GM12878 (cell line): ENCODE measurements at regions not wholly inside any gene's neighbourhood (a gene's known extent, or its start where the extent isn't known, plus 50 kb on each side); places are given as distances from the start of the nearest gene placed in this dataset.

ENCODE experiments used
- ATAC-seq: fragments of 200-7000 bp; cut with Tn5 transposase; 3 replicates; pipeline ENCODE4 v1.9.1; 2020; ENCODE audit warnings: mild to moderate bottlenecking, moderate library complexity
- BruUV-seq: library from RNA; stranded (reverse); fragments of 400-500 nt; replicated peaks from 2 replicates; lab custom pipeline; 2021; lab: Mats Ljungman, UMichigan
- CTCF ChIA-PET: fragments of 300-600 bp; sonication (Branson Sonifier 250); formaldehyde crosslinking; extraction: SDS; loops from one replicate; lab custom pipeline; 2021; ENCODE audit warnings: inconsistent platforms; lab: Yijun Ruan, JAX
- POLR2A ChIA-PET: fragments of 350-600 bp; formaldehyde crosslinking; extraction: SDS; loops from one replicate; lab custom pipeline; 2021; ENCODE audit warnings: inconsistent platforms; lab: Charles Lee
- RAD21 ChIA-PET: fragments of 300-600 bp; sonication (Branson Sonifier 250); formaldehyde crosslinking; loops from one replicate; lab custom pipeline; 2023; ENCODE audit warnings: antibody characterized with exemption; ENCODE audit not compliant: unreplicated experiment; lab: Charles Lee
- SMC1A ChIA-PET: fragments of 300-600 bp; sonication (Branson Sonifier 250); formaldehyde crosslinking; loops from one replicate; lab custom pipeline; 2023; ENCODE audit not compliant: unreplicated experiment, uncharacterized antibody; lab: Charles Lee
- DNase-seq: peaks from one replicate; pipeline ENCODE4 v3.0.0-alpha.2; 2011; ENCODE audit warnings: low read depth, low spot score
- FAIRE-seq: peaks from 3 replicates; lab custom pipeline; 2011; peaks lifted over from hg19 to GRCh38; lab: Jason Lieb, UNC
- H2AFZ ChIP-seq: 2 replicates; pipeline ENCODE4 v1.6.0; 2011; ENCODE audit warnings: low read depth, low read length, control low read depth; ENCODE audit not compliant: control insufficient read depth
- H3K27ac ChIP-seq: 2 replicates; pipeline ENCODE4 v1.5.1; 2011; ENCODE audit warnings: control low read depth; ENCODE audit not compliant: control insufficient read depth, insufficient read depth
- H3K27me3 ChIP-seq, 2 experiments: replicated peaks in 1 of 2; 2 replicates each; pipeline versions ENCODE4 v1.6.0 to v1.6.1; 2011; ENCODE audit warnings: low read length in 1 of 2; ENCODE audit not compliant: control insufficient read depth in 2 of 2, insufficient read depth in 2 of 2
- H3K36me3 ChIP-seq, 2 experiments: 2 replicates each; pipeline ENCODE4 v1.5.1; 2011; ENCODE audit warnings: low read length in 1 of 2; ENCODE audit not compliant: control insufficient read depth in 2 of 2, insufficient read depth in 2 of 2
- H3K4me1 ChIP-seq: 2 replicates; pipeline ENCODE4 v1.6.1; 2011; ENCODE audit warnings: mild to moderate bottlenecking, low read length, moderate library complexity, mixed read lengths; ENCODE audit not compliant: control insufficient read depth, insufficient read depth
- H3K4me2 ChIP-seq: 2 replicates; pipeline ENCODE4 v1.6.0; 2011; ENCODE audit warnings: control low read depth; ENCODE audit not compliant: control insufficient read depth, insufficient read depth
- H3K4me3 ChIP-seq: fragments of 200-600 bp; sonication (generic); 2 replicates; pipeline ENCODE4 v1.5.1; 2016
- H3K79me2 ChIP-seq: 2 replicates; pipeline ENCODE4 v1.6.0; 2011; ENCODE audit warnings: low read length; ENCODE audit not compliant: control insufficient read depth, insufficient read depth
- H3K9ac ChIP-seq: 2 replicates; pipeline ENCODE4 v1.8.0; 2011; ENCODE audit warnings: low read length, control low read depth, mixed read lengths; ENCODE audit not compliant: control insufficient read depth, insufficient read depth
- H3K9me3 ChIP-seq: replicated peaks from 3 replicates; pipeline ENCODE4 v1.5.1; 2011; ENCODE audit warnings: mild to moderate bottlenecking, low read length; ENCODE audit not compliant: control insufficient read depth, insufficient read depth
- H4K20me1 ChIP-seq: 2 replicates; pipeline ENCODE4 v1.6.0; 2011; ENCODE audit not compliant: control insufficient read depth, insufficient read depth
- EP300 ChIP-seq, 2 experiments: fragments of 150-350 bp in 1 of 2; IDR thresholded peaks; 2 replicates each; pipeline ENCODE4 v1.6.1; 2011 to 2012; ENCODE audit warnings: low read depth in 2 of 2, low read length in 2 of 2, borderline replicate concordance in 1 of 2, improper control_type of control experiment in 1 of 2, inconsistent platforms in 1 of 2; ENCODE audit not compliant: control insufficient read depth in 1 of 2
- HCFC1 ChIP-seq: fragments of 150-350 bp; IDR thresholded peaks from 2 replicates; pipeline ENCODE4 v1.6.1; 2014; ENCODE audit warnings: low read length
- NRF1 ChIP-seq: conservative IDR thresholded peaks from 2 replicates; pipeline ENCODE4 v1.6.1; 2011; ENCODE audit warnings: mild to moderate bottlenecking, low read depth, low read length, improper control_type of control experiment
- RBBP5 ChIP-seq: fragments of 200-600 bp; sonication (generic); conservative IDR thresholded peaks from 2 replicates; pipeline ENCODE4 v1.6.1; 2016
- SP1 ChIP-seq: IDR thresholded peaks from one replicate; pipeline ENCODE4 v1.6.1; 2011; ENCODE audit warnings: low read depth, low read length
- TAF1 ChIP-seq: IDR thresholded peaks from 2 replicates; pipeline ENCODE4 v1.6.1; 2011; ENCODE audit warnings: mild to moderate bottlenecking, low read depth, low read length, borderline replicate concordance
- TCF12 ChIP-seq: IDR thresholded peaks from 2 replicates; pipeline ENCODE4 v1.6.1; 2011; ENCODE audit warnings: low read depth, mild to moderate bottlenecking, low read length
- in situ Hi-C: fragments of 300-500 bp; cut with MboI; formaldehyde crosslinking; loops from 9 replicates; pipeline ENCODE4 v1.14.3; 2018; ENCODE audit warnings: mixed read lengths
- intact Hi-C: fragments of 100-400 bp; cut with micrococcal nuclease; formaldehyde crosslinking; loops from one replicate; pipeline ENCODE4 v1.14.2; 2022; ENCODE audit not compliant: unreplicated experiment
- TF ChIP-seq, protein P1 (sequence below): IDR thresholded peaks from 2 replicates; pipeline ENCODE4 v1.6.1; 2012; ENCODE audit warnings: low read depth, low read length, improper control_type of control experiment
- TF ChIP-seq, protein P2 (sequence below): fragments of 450-650 bp; IDR thresholded peaks from 2 replicates; pipeline ENCODE4 v1.6.1; 2017; ENCODE audit warnings: mild to moderate bottlenecking
- TF ChIP-seq, protein P3 (sequence below): IDR thresholded peaks from 2 replicates; pipeline ENCODE4 v1.6.1; 2012; ENCODE audit warnings: low read depth, low read length, improper control_type of control experiment
- TF ChIP-seq, protein P4 (sequence below): fragments of 450-650 bp; IDR thresholded peaks from 2 replicates; pipeline ENCODE4 v1.6.1; 2016; ENCODE audit warnings: mild to moderate bottlenecking
- TF ChIP-seq, protein P5 (sequence below): fragments of 450-650 bp; IDR thresholded peaks from 2 replicates; pipeline ENCODE4 v1.6.1; 2017; ENCODE audit warnings: antibody characterized with exemption, mild to moderate bottlenecking, moderate library complexity

DNA sequence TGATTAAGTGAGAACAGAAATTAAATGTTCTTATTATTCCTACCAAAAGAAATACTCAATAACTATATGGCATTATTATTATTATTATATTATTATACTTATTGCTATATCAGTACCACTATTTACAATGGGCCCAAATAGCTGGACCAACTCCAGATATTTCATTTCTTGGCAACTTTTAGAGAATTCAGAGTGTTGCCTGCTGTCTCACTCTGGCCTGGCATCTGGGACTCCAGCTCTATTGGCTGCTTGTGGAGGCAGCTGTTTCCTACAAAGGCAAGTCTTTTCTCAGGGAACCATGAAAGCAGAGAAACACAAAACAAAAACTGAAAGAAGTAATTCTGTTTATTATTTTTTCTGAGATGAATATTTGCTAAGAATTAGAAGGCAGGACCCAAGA is 105.1 kb upstream of the SORCS1 start:
- in situ Hi-C loops = no loop called here
- FAIRE-seq = no peak
- BruUV-seq = no TSS peak
- Histone ChIP-seq H3K9me3 (no peaks in the 10 kb centered on the region), H4K20me1 (no peaks in the 10 kb centered on the region), H3K4me2 (no peak overlapping the region), H3K27me3 (no peaks in the 10 kb centered on the region), H3K36me3 (no peaks in the 10 kb centered on the region), H3K4me3 (no peak overlapping the region), H3K79me2 (no peaks in the 10 kb centered on the region), H3K4me1 (no peaks in the 10 kb centered on the region), H3K9ac (no peak overlapping the region), H3K27ac (no peak overlapping the region), H2AFZ (no peak overlapping the region)
- ChIA-PET SMC1A (interaction anchor here (1.0 to 1.6 kb wide), 2 partner anchors 185 to 418 kb away, joined by 3 read pairs; no protein-coding TSS in a partner anchor), POLR2A (no interaction called here), RAD21 (no interaction called here), CTCF (interaction anchor here (1.0 kb wide), 1 partner anchor 10 kb away, joined by 3 read pairs; no protein-coding TSS in a partner anchor)
- intact Hi-C loops = loop anchor here (10.0 kb wide), 1 partner anchor 565 kb away; no protein-coding TSS in a partner anchor
- DNase-seq = no peak
- TF ChIP-seq, protein P1, sequence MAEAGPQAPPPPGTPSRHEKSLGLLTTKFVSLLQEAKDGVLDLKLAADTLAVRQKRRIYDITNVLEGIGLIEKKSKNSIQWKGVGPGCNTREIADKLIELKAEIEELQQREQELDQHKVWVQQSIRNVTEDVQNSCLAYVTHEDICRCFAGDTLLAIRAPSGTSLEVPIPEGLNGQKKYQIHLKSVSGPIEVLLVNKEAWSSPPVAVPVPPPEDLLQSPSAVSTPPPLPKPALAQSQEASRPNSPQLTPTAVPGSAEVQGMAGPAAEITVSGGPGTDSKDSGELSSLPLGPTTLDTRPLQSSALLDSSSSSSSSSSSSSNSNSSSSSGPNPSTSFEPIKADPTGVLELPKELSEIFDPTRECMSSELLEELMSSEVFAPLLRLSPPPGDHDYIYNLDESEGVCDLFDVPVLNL = no peak
- no peak for TF ChIP-seq RBBP5
- no peak for TF ChIP-seq HCFC1
- TF ChIP-seq, protein P2, sequence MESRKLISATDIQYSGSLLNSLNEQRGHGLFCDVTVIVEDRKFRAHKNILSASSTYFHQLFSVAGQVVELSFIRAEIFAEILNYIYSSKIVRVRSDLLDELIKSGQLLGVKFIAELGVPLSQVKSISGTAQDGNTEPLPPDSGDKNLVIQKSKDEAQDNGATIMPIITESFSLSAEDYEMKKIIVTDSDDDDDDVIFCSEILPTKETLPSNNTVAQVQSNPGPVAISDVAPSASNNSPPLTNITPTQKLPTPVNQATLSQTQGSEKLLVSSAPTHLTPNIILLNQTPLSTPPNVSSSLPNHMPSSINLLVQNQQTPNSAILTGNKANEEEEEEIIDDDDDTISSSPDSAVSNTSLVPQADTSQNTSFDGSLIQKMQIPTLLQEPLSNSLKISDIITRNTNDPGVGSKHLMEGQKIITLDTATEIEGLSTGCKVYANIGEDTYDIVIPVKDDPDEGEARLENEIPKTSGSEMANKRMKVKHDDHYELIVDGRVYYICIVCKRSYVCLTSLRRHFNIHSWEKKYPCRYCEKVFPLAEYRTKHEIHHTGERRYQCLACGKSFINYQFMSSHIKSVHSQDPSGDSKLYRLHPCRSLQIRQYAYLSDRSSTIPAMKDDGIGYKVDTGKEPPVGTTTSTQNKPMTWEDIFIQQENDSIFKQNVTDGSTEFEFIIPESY = no peak
- TF ChIP-seq EP300 (IDR thresholded peaks at IDR 0.05; ENCODE audit: borderline replicate concordance in 1 of 2, control insufficient read depth in 1 of 2, low read depth in 2 of 2, low read length in 2 of 2) = no peak
- TF ChIP-seq, protein P3, sequence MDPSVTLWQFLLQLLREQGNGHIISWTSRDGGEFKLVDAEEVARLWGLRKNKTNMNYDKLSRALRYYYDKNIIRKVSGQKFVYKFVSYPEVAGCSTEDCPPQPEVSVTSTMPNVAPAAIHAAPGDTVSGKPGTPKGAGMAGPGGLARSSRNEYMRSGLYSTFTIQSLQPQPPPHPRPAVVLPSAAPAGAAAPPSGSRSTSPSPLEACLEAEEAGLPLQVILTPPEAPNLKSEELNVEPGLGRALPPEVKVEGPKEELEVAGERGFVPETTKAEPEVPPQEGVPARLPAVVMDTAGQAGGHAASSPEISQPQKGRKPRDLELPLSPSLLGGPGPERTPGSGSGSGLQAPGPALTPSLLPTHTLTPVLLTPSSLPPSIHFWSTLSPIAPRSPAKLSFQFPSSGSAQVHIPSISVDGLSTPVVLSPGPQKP = no peak
- TF ChIP-seq NRF1 = no peak
- TF ChIP-seq SP1 = no peak
- TF ChIP-seq TAF1 = no peak
- TF ChIP-seq TCF12 = no peak
- TF ChIP-seq, protein P4, sequence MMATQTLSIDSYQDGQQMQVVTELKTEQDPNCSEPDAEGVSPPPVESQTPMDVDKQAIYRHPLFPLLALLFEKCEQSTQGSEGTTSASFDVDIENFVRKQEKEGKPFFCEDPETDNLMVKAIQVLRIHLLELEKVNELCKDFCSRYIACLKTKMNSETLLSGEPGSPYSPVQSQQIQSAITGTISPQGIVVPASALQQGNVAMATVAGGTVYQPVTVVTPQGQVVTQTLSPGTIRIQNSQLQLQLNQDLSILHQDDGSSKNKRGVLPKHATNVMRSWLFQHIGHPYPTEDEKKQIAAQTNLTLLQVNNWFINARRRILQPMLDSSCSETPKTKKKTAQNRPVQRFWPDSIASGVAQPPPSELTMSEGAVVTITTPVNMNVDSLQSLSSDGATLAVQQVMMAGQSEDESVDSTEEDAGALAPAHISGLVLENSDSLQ = no peak
- TF ChIP-seq, protein P5, sequence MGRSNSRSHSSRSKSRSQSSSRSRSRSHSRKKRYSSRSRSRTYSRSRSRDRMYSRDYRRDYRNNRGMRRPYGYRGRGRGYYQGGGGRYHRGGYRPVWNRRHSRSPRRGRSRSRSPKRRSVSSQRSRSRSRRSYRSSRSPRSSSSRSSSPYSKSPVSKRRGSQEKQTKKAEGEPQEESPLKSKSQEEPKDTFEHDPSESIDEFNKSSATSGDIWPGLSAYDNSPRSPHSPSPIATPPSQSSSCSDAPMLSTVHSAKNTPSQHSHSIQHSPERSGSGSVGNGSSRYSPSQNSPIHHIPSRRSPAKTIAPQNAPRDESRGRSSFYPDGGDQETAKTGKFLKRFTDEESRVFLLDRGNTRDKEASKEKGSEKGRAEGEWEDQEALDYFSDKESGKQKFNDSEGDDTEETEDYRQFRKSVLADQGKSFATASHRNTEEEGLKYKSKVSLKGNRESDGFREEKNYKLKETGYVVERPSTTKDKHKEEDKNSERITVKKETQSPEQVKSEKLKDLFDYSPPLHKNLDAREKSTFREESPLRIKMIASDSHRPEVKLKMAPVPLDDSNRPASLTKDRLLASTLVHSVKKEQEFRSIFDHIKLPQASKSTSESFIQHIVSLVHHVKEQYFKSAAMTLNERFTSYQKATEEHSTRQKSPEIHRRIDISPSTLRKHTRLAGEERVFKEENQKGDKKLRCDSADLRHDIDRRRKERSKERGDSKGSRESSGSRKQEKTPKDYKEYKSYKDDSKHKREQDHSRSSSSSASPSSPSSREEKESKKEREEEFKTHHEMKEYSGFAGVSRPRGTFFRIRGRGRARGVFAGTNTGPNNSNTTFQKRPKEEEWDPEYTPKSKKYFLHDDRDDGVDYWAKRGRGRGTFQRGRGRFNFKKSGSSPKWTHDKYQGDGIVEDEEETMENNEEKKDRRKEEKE = no peak
- ATAC-seq = no peak
